Activated T-helper 1 cell treated with anti-CD3 and anti-CD28 coated beads, Interleukin-12 subunit alpha, Interleukin-12 subunit beta, Interleukin-2, Interleukin-4 antibody, amounts not matched to agents 30 ng/mL and 10 ng/mL and 1 ng/mL, durations not matched to agents 14 hours and 24 hours and 36 hours (primary cell): ENCODE measurements at regions not wholly inside any gene's neighbourhood (a gene's known extent, or its start where the extent isn't known, plus 50 kb on each side); places are given as distances from the start of the nearest gene placed in this dataset.

Experiments used
- DNase-seq: peaks from one replicate; pipeline ENCODE4 v3.0.0; 2021; ENCODE audit warnings: low spot score
- H3K27ac Mint-ChIP-seq: one replicate; pipeline ENCODE4 v1.8.0; 2021; ENCODE audit warnings: mild to moderate bottlenecking, mixed read lengths
- H3K27me3 Mint-ChIP-seq: one replicate; pipeline ENCODE4 v1.8.0; 2022; ENCODE audit warnings: mild to moderate bottlenecking, moderate library complexity, mixed read lengths; ENCODE audit not compliant: insufficient read depth
- H3K36me3 Mint-ChIP-seq: one replicate; pipeline ENCODE4 v1.8.0; 2021; ENCODE audit warnings: low read depth, mixed read lengths
- H3K4me1 Mint-ChIP-seq: one replicate; pipeline ENCODE4 v1.8.0; 2021; ENCODE audit warnings: low read depth, mixed read lengths
- H3K4me3 Mint-ChIP-seq: one replicate; pipeline ENCODE4 v1.8.0; 2021; ENCODE audit warnings: mild to moderate bottlenecking, moderate library complexity, mixed read lengths
- H3K9me3 Mint-ChIP-seq: one replicate; pipeline ENCODE4 v1.8.0; 2021; ENCODE audit warnings: mixed read lengths
- intact Hi-C: fragments of 100-400 bp; cut with micrococcal nuclease; formaldehyde crosslinking; loops from one replicate; pipeline ENCODE4 v1.15.1; 2024

- no peak for DNase-seq
- intact Hi-C loops = no loop called here
- Mint-ChIP-seq H3K9me3 (no peaks in the 10 kb centered on the region), H3K4me1 (no peaks in the 10 kb centered on the region), H3K36me3 (peaks cover 1% of the 10 kb centered on the region), H3K4me3 (no peak overlapping the region), H3K27me3 (no peaks in the 10 kb centered on the region), H3K27ac (no peak overlapping the region)
Observed at GRCh38 chr3:177370246-177370822, 173.1 kb upstream of the TBL1XR1 start.

- H3K27me3 Mint-ChIP-seq = no peaks in the 10 kb centered on the region
Observed at GRCh38 chr3:177371146-177371545, 173.9 kb upstream of the TBL1XR1 start.

GRCh38 chr3:177371888-177372287, 174.6 kb upstream of the TBL1XR1 start:
- no peak overlapping the region for H3K4me3 Mint-ChIP-seq
- H3K36me3 Mint-ChIP-seq = peaks cover 1% of the 10 kb centered on the region
- DNase-seq = no peak
- H3K27me3 Mint-ChIP-seq = no peaks in the 10 kb centered on the region
- H3K9me3 Mint-ChIP-seq = no peaks in the 10 kb centered on the region
- intact Hi-C loops = no loop called here
- H3K27ac Mint-ChIP-seq = no peak overlapping the region
- H3K4me1 Mint-ChIP-seq = no peaks in the 10 kb centered on the region

More at GRCh38 chr3:177371146-177371545, 173.9 kb upstream of the TBL1XR1 start:
- Mint-ChIP-seq H3K9me3 (no peaks in the 10 kb centered on the region), H3K27ac (no peak overlapping the region), H3K4me1 (no peaks in the 10 kb centered on the region), H3K36me3 (peaks cover 1% of the 10 kb centered on the region), H3K4me3 (no peak overlapping the region)
- no peak for DNase-seq
- intact Hi-C loops = no loop called here

GRCh38 chr3:177374323-177374722, 177.0 kb upstream of the TBL1XR1 start:
- no peak for DNase-seq
- Mint-ChIP-seq H3K27ac (no peak overlapping the region), H3K4me3 (no peak overlapping the region), H3K9me3 (no peaks in the 10 kb centered on the region), H3K36me3 (no peaks in the 10 kb centered on the region), H3K27me3 (no peaks in the 10 kb centered on the region), H3K4me1 (peaks cover 10% of the 10 kb centered on the region)
- intact Hi-C loops = no loop called here

- H3K4me3 Mint-ChIP-seq = no peak overlapping the region
- H3K36me3 Mint-ChIP-seq = peaks cover 2% of the 10 kb centered on the region
- no peaks in the 10 kb centered on the region for H3K27me3 Mint-ChIP-seq
- no peak overlapping the region for H3K27ac Mint-ChIP-seq
- DNase-seq = no peak
- intact Hi-C loops = no loop called here
- H3K4me1 Mint-ChIP-seq = peaks cover 10% of the 10 kb centered on the region
- H3K9me3 Mint-ChIP-seq = peaks cover 3% of the 10 kb centered on the region
Observed at GRCh38 chr3:177375316-177375715, 178.0 kb upstream of the TBL1XR1 start.

GRCh38 chr3:177377166-177377565, 179.9 kb upstream of the TBL1XR1 start:
- no peak for DNase-seq
- Mint-ChIP-seq H3K4me3 (no peak overlapping the region), H3K9me3 (peaks cover 4% of the 10 kb centered on the region), H3K27ac (no peak overlapping the region), H3K36me3 (peaks cover 2% of the 10 kb centered on the region), H3K4me1 (peaks cover 10% of the 10 kb centered on the region), H3K27me3 (no peaks in the 10 kb centered on the region)
- intact Hi-C loops = no loop called here

GRCh38 chr3:177378168-177378567, 180.9 kb upstream of the TBL1XR1 start:
- Mint-ChIP-seq H3K27ac (no peak overlapping the region), H3K4me1 (peaks cover 10% of the 10 kb centered on the region), H3K4me3 (no peak overlapping the region), H3K36me3 (peaks cover 4% of the 10 kb centered on the region), H3K27me3 (peaks cover 2% of the 10 kb centered on the region), H3K9me3 (peaks cover 4% of the 10 kb centered on the region)
- no peak for DNase-seq
- intact Hi-C loops = no loop called here

GRCh38 chr3:177379045-177379444, 181.8 kb upstream of the TBL1XR1 start:
- no peak for DNase-seq
- peaks cover 10% of the 10 kb centered on the region for H3K4me1 Mint-ChIP-seq
- H3K27me3 Mint-ChIP-seq = peaks cover 2% of the 10 kb centered on the region
- peaks cover 4% of the 10 kb centered on the region for H3K36me3 Mint-ChIP-seq
- peaks cover 4% of the 10 kb centered on the region for H3K9me3 Mint-ChIP-seq
- no peak overlapping the region for H3K27ac Mint-ChIP-seq
- H3K4me3 Mint-ChIP-seq = no peak overlapping the region
- intact Hi-C loops = no loop called here

- Mint-ChIP-seq H3K27me3 (peaks cover 2% of the 10 kb centered on the region), H3K4me3 (no peak overlapping the region), H3K27ac (no peak overlapping the region), H3K4me1 (peaks cover 10% of the 10 kb centered on the region), H3K9me3 (peaks cover 4% of the 10 kb centered on the region), H3K36me3 (peaks cover 4% of the 10 kb centered on the region)
- intact Hi-C loops = no loop called here
- DNase-seq = no peak
Observed at GRCh38 chr3:177381070-177381469, 183.8 kb upstream of the TBL1XR1 start.

GRCh38 chr3:177382944-177383343, 185.7 kb upstream of the TBL1XR1 start:
- H3K4me3 Mint-ChIP-seq = no peak overlapping the region
- peaks cover 4% of the 10 kb centered on the region for H3K36me3 Mint-ChIP-seq
- peaks cover 8% of the 10 kb centered on the region for H3K4me1 Mint-ChIP-seq
- DNase-seq = no peak
- H3K27ac Mint-ChIP-seq = no peak overlapping the region
- intact Hi-C loops = no loop called here
- H3K9me3 Mint-ChIP-seq = peaks cover 7% of the 10 kb centered on the region
- H3K27me3 Mint-ChIP-seq = peaks cover 2% of the 10 kb centered on the region

- peaks cover 3% of the 10 kb centered on the region for H3K36me3 Mint-ChIP-seq
- intact Hi-C loops = no loop called here
- DNase-seq = no peak
- H3K27me3 Mint-ChIP-seq = peaks cover 2% of the 10 kb centered on the region
- H3K4me1 Mint-ChIP-seq = no peaks in the 10 kb centered on the region
- no peak overlapping the region for H3K27ac Mint-ChIP-seq
- peaks cover 6% of the 10 kb centered on the region for H3K9me3 Mint-ChIP-seq
- no peak overlapping the region for H3K4me3 Mint-ChIP-seq
Observed at GRCh38 chr3:177385186-177385585, 187.9 kb upstream of the TBL1XR1 start.

GRCh38 chr3:177385831-177386301, 188.6 kb upstream of the TBL1XR1 start:
- no peak for DNase-seq
- Mint-ChIP-seq H3K4me3 (no peak overlapping the region), H3K4me1 (no peaks in the 10 kb centered on the region), H3K27me3 (peaks cover 2% of the 10 kb centered on the region), H3K36me3 (peaks cover 1% of the 10 kb centered on the region), H3K9me3 (peaks cover 4% of the 10 kb centered on the region), H3K27ac (no peak overlapping the region)
- intact Hi-C loops = no loop called here

GRCh38 chr3:177388209-177388608, 190.9 kb upstream of the TBL1XR1 start:
- Mint-ChIP-seq H3K4me3 (no peak overlapping the region), H3K27ac (no peak overlapping the region)
- intact Hi-C loops = no loop called here

More at GRCh38 chr3:177388209-177388608, 190.9 kb upstream of the TBL1XR1 start:
- Mint-ChIP-seq H3K27me3 (no peaks in the 10 kb centered on the region), H3K4me1 (no peaks in the 10 kb centered on the region), H3K9me3 (peaks cover 4% of the 10 kb centered on the region), H3K36me3 (no peaks in the 10 kb centered on the region)
- DNase-seq = no peak
